LNCAP (cell line): ENCODE measurements at regions not wholly inside any gene's neighbourhood (a gene's known extent, or its start where the extent isn't known, plus 50 kb on each side); places are given as distances from the start of the nearest gene placed in this dataset.

Source experiments
- TF ChIP-seq, protein P1 (sequence below): fragments of 450-650 bp; IDR thresholded peaks from 2 replicates; pipeline ENCODE4 v1.5.1; 2017; ENCODE audit warnings: mild to moderate bottlenecking

DNA sequence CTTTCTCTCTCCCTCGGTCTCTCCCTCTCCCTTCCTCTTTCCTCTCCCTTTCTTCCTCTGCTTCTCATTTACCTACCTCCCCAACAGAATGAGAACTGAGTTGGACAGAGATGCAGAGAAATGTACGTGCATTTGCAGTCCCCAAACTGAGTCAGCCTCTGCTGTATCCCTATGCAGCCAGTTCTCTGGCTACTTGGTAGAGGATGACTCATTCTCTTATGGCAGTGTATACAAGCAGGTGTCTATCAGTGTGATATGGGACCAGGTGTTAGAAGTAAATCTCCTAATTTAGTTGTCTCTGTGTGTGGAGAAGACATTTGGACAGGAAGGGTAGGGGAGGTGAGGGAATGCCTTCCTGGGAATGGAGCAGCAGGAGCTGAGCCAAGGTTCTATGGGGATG is 470.8 kb downstream of the CD109 start:
- TF ChIP-seq, protein P1, sequence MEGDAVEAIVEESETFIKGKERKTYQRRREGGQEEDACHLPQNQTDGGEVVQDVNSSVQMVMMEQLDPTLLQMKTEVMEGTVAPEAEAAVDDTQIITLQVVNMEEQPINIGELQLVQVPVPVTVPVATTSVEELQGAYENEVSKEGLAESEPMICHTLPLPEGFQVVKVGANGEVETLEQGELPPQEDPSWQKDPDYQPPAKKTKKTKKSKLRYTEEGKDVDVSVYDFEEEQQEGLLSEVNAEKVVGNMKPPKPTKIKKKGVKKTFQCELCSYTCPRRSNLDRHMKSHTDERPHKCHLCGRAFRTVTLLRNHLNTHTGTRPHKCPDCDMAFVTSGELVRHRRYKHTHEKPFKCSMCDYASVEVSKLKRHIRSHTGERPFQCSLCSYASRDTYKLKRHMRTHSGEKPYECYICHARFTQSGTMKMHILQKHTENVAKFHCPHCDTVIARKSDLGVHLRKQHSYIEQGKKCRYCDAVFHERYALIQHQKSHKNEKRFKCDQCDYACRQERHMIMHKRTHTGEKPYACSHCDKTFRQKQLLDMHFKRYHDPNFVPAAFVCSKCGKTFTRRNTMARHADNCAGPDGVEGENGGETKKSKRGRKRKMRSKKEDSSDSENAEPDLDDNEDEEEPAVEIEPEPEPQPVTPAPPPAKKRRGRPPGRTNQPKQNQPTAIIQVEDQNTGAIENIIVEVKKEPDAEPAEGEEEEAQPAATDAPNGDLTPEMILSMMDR = no peak

- TF ChIP-seq, protein P1 = no peak
Measured at GRCh38 chr6:74161380-74161779, 465.4 kb downstream of the CD109 start.

- TF ChIP-seq, protein P1 = no peak
Measured at GRCh38 chr6:74152096-74152675, 456.2 kb downstream of the CD109 start.

GRCh38 chr6:74145931-74146330 is 449.9 kb downstream of the CD109 start:
- TF ChIP-seq, protein P1 = no peak

- TF ChIP-seq, protein P1 = no peak
Measured at GRCh38 chr6:74137911-74138310, 441.9 kb downstream of the CD109 start.

DNA sequence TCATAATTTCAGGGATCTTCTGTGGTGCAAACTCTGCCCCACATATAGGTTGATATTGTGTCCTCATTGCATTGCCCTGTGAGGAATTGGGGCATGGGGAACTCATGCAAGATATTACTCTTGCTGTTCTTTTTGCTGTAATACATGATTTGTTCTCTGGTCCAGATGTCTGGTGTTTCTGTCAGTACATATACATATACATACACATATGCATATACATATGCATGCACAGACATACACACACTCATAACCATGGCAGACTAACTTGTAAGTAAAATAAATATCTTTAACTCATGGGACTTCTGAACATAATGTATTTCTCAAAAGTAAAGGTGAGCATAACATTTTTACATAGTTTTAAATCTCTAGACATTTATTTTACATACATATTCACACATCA is 438.3 kb downstream of the CD109 start:
- TF ChIP-seq, protein P1 = no peak

DNA sequence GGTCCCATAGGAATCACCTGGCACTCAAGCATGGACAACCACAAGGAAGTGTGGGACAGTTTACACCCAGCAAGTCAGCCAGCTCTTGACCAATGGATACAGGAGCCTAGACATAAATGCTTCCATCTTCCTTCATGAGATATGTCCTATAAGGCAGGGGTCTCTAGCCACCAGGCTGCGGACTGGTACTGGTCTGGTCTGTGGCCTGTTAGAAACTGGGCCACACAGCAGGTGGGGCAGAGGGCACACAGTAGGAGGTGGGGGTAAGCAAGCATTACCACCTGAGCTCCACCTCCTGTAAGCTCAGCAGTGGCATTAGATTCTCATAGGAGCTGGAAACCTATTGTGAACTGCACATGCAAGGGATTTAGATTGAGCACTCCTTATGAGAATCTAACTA is 437.1 kb downstream of the CD109 start:
- TF ChIP-seq, protein P1 = no peak

DNA sequence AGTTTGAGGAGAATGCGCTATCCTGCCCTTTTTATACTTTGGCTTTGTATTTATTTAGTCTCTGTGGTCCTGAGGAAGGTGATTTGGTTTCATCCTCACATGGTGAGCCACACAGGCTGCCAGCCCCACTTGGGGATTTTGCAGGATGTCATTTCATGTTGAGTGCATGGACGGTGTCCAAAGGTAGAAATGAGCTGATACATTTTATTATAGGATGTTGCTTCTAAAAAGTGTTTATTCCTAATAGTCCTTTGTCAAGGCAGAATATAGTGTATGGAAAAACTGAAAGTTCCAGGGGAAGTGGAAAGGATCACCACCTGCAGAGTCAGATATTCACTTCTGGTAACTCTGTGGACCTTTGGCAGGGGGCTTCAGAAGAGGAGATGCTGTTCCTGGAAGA is 434.6 kb downstream of the CD109 start:
- TF ChIP-seq, protein P1 = no peak
